GM19372 (cell line): ENCODE measurements at regions not wholly inside any gene's neighbourhood (a gene's known extent, or its start where the extent isn't known, plus 50 kb on each side); places are given as distances from the start of the nearest gene placed in this dataset.

Experiments used
- ATAC-seq: cut with Tn5 transposase; IDR thresholded peaks from one replicate; pipeline ENCODE4 v1.9.1; 2021; ENCODE audit warnings: mild to moderate bottlenecking, low read depth, moderate library complexity; ENCODE audit not compliant: unreplicated experiment

- ATAC-seq: no peak
Observed at GRCh38 chr5:162484095-162484494, 416.5 kb downstream of the GABRG2 start.

- ATAC-seq: no peak
Observed at GRCh38 chr5:162484986-162485385, 417.4 kb downstream of the GABRG2 start.

- ATAC-seq: no peak
Observed at GRCh38 chr5:162485666-162486292, 418.2 kb downstream of the GABRG2 start.

GRCh38 chr5:162487528-162488525, 420.3 kb downstream of the GABRG2 start:
- no peak for ATAC-seq

- no peak for ATAC-seq
Observed at GRCh38 chr5:162496100-162496808, 428.7 kb downstream of the GABRG2 start.

GRCh38 chr5:162497455-162497854, 429.9 kb downstream of the GABRG2 start:
- no peak for ATAC-seq

- ATAC-seq: no peak
Observed at GRCh38 chr5:162502780-162503179, 435.2 kb downstream of the GABRG2 start.

- ATAC-seq: no peak
Observed at GRCh38 chr5:162503796-162504195, 436.2 kb downstream of the GABRG2 start.

GRCh38 chr5:162512935-162513565, 445.5 kb downstream of the GABRG2 start:
- ATAC-seq: no peak

- ATAC-seq: no peak
Observed at GRCh38 chr5:162514116-162514515, 446.5 kb downstream of the GABRG2 start.

GRCh38 chr5:162520878-162521277, 453.3 kb downstream of the GABRG2 start:
- no peak for ATAC-seq

- ATAC-seq: no peak
Observed at GRCh38 chr5:162529209-162529608, 461.6 kb downstream of the GABRG2 start.

GRCh38 chr5:162529886-162530285, 462.3 kb downstream of the GABRG2 start:
- ATAC-seq: no peak

- ATAC-seq: no peak
Observed at GRCh38 chr5:162543437-162543836, 475.9 kb downstream of the GABRG2 start.

- no peak for ATAC-seq
Observed at GRCh38 chr5:162544905-162545304, 477.3 kb downstream of the GABRG2 start.

GRCh38 chr5:162550236-162550635, 482.7 kb downstream of the GABRG2 start:
- no peak for ATAC-seq

GRCh38 chr5:162558120-162558519, 490.5 kb downstream of the GABRG2 start:
- no peak for ATAC-seq

- ATAC-seq: no peak
Observed at GRCh38 chr5:162567644-162568043, 500.1 kb downstream of the GABRG2 start.

GRCh38 chr5:162573758-162574157, 506.2 kb downstream of the GABRG2 start:
- no peak for ATAC-seq

- no peak for ATAC-seq
Observed at GRCh38 chr5:162591724-162592123, 524.2 kb downstream of the GABRG2 start.

- ATAC-seq: no peak
Observed at GRCh38 chr5:162593881-162594280, 526.3 kb downstream of the GABRG2 start.
